ENCODE measurements at regions not wholly inside any gene's neighbourhood (a gene's known extent, or its start where the extent isn't known, plus 50 kb on each side); places are given as distances from the start of the nearest gene placed in this dataset.

GRCh38 chr6:4655196-4656025 lies 120.8 kb upstream of the CDYL start:
- no peak for TF ChIP-seq SIN3A (IDR thresholded peaks at IDR 0.05; ENCODE audit: borderline replicate concordance, insufficient read depth, low read length)
- TF ChIP-seq, protein P1, sequence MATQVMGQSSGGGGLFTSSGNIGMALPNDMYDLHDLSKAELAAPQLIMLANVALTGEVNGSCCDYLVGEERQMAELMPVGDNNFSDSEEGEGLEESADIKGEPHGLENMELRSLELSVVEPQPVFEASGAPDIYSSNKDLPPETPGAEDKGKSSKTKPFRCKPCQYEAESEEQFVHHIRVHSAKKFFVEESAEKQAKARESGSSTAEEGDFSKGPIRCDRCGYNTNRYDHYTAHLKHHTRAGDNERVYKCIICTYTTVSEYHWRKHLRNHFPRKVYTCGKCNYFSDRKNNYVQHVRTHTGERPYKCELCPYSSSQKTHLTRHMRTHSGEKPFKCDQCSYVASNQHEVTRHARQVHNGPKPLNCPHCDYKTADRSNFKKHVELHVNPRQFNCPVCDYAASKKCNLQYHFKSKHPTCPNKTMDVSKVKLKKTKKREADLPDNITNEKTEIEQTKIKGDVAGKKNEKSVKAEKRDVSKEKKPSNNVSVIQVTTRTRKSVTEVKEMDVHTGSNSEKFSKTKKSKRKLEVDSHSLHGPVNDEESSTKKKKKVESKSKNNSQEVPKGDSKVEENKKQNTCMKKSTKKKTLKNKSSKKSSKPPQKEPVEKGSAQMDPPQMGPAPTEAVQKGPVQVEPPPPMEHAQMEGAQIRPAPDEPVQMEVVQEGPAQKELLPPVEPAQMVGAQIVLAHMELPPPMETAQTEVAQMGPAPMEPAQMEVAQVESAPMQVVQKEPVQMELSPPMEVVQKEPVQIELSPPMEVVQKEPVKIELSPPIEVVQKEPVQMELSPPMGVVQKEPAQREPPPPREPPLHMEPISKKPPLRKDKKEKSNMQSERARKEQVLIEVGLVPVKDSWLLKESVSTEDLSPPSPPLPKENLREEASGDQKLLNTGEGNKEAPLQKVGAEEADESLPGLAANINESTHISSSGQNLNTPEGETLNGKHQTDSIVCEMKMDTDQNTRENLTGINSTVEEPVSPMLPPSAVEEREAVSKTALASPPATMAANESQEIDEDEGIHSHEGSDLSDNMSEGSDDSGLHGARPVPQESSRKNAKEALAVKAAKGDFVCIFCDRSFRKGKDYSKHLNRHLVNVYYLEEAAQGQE (IDR thresholded peaks at IDR 0.05; ENCODE audit: insufficient read depth in 1 of 2, low read depth in 2 of 2, low read length in 2 of 2): no peak

GRCh38 chr6:4653141-4653540 lies 123.1 kb upstream of the CDYL start:
- no peak for TF ChIP-seq FOXP2 (optimal IDR thresholded peaks at IDR 0.05; ENCODE audit: borderline replicate concordance, extremely low read depth, extremely low read length, insufficient read depth)
- no peak for TF ChIP-seq TAF1 (IDR thresholded peaks at IDR 0.05; ENCODE audit: borderline replicate concordance, insufficient read depth, low read length)
- no peak for TF ChIP-seq SIN3A (IDR thresholded peaks at IDR 0.05; ENCODE audit: borderline replicate concordance, insufficient read depth, low read length)
- no peak for TF ChIP-seq POLR2AphosphoS5 (IDR thresholded peaks at IDR 0.05; ENCODE audit: low read depth, low read length)
- TF ChIP-seq, protein P1 (IDR thresholded peaks at IDR 0.05; ENCODE audit: insufficient read depth in 1 of 2, low read depth in 2 of 2, low read length in 2 of 2): no peak

DNA sequence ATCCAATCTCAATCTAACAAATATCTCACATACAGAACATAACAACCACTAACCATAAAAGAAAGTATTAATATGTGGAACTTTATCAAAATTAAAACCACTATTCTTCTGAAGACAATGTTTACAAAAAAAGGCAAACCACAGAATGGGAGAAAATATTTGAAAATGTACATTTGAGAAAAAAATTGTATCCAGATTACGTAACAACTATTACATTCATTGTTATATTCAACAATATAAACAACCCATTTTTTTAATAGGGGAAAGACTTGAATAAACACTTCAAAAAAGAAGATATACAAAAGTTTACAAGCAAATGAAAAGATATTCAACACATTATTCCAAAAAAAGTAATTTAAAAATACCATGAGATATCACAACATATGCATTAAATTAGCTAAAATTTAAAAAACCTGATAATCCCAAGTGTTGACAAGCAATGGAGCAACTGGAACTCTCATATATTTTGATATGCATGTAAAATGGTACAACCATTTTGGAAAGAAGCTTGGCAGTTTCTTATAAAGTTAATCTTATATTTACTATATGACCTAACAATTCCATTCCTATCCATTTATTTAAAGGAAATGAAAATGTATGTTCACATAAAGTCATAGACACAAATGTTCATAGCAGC lies 124.3 kb upstream of the CDYL start:
- TF ChIP-seq TAF1 (IDR thresholded peaks at IDR 0.05; ENCODE audit: borderline replicate concordance, insufficient read depth, low read length) (no peak), POLR2AphosphoS5 (IDR thresholded peaks at IDR 0.05; ENCODE audit: low read depth, low read length) (no peak), SIN3A (IDR thresholded peaks at IDR 0.05; ENCODE audit: borderline replicate concordance, insufficient read depth, low read length) (no peak), FOXP2 (optimal IDR thresholded peaks at IDR 0.05; ENCODE audit: borderline replicate concordance, extremely low read depth, extremely low read length, insufficient read depth) (no peak)
- TF ChIP-seq, protein P1 (IDR thresholded peaks at IDR 0.05; ENCODE audit: insufficient read depth in 1 of 2, low read depth in 2 of 2, low read length in 2 of 2): no peak

GRCh38 chr6:4649728-4650127 lies 126.5 kb upstream of the CDYL start:
- TF ChIP-seq FOXP2 (optimal IDR thresholded peaks at IDR 0.05; ENCODE audit: borderline replicate concordance, extremely low read depth, extremely low read length, insufficient read depth) (no peak), SIN3A (IDR thresholded peaks at IDR 0.05; ENCODE audit: borderline replicate concordance, insufficient read depth, low read length) (no peak), POLR2AphosphoS5 (IDR thresholded peaks at IDR 0.05; ENCODE audit: low read depth, low read length) (no peak), TAF1 (IDR thresholded peaks at IDR 0.05; ENCODE audit: borderline replicate concordance, insufficient read depth, low read length) (no peak)
- TF ChIP-seq, protein P1 (IDR thresholded peaks at IDR 0.05; ENCODE audit: insufficient read depth in 1 of 2, low read depth in 2 of 2, low read length in 2 of 2): no peak

Data from PFSK-1 (cell line).